NCI-H146 (cell line): ENCODE measurements at regions not wholly inside any gene's neighbourhood (a gene's known extent, or its start where the extent isn't known, plus 50 kb on each side); places are given as distances from the start of the nearest gene placed in this dataset.

Experiments
- DNase-seq: peaks from one replicate; lab custom pipeline; 2025; lab: John Stamatoyannopoulos, UW

- peak; percentile 81 for DNase-seq
Measured at GRCh38 chr9:36728651-36729520, 156.2 kb downstream of the MELK start.

- no peak for DNase-seq
Measured at GRCh38 chr9:36729906-36730305, 157.2 kb downstream of the MELK start.

GRCh38 chr9:36730414-36730813 lies 157.7 kb downstream of the MELK start:
- no peak for DNase-seq

GRCh38 chr9:36731068-36731956 lies 158.6 kb downstream of the MELK start:
- no peak for DNase-seq

GRCh38 chr9:36734737-36735136 lies 162.0 kb downstream of the MELK start:
- DNase-seq: no peak

- no peak for DNase-seq
Measured at GRCh38 chr9:36736648-36737047, 164.0 kb downstream of the MELK start.

- DNase-seq: no peak
Measured at GRCh38 chr9:36738318-36738976, 165.8 kb downstream of the MELK start.

GRCh38 chr9:36739373-36740116 lies 166.8 kb downstream of the MELK start:
- no peak for DNase-seq

- peak; percentile 34 for DNase-seq
Measured at GRCh38 chr9:36742264-36742663, 169.6 kb downstream of the MELK start.

- DNase-seq: peak; percentile 55
Measured at GRCh38 chr9:36744678-36745077, 172.0 kb downstream of the MELK start.

GRCh38 chr9:36745977-36746376 lies 173.3 kb downstream of the MELK start:
- DNase-seq: no peak

- DNase-seq: no peak
Measured at GRCh38 chr9:36746415-36746814, 173.7 kb downstream of the MELK start.

- DNase-seq: no peak
Measured at GRCh38 chr9:36748322-36748899, 175.7 kb downstream of the MELK start.

- no peak for DNase-seq
Measured at GRCh38 chr9:36749461-36749860, 176.8 kb downstream of the MELK start.

- no peak for DNase-seq
Measured at GRCh38 chr9:36750630-36751029, 177.9 kb downstream of the MELK start.

- no peak for DNase-seq
Measured at GRCh38 chr9:36755019-36755418, 182.3 kb downstream of the MELK start.

GRCh38 chr9:36759141-36759540 lies 186.4 kb downstream of the MELK start:
- DNase-seq: no peak

GRCh38 chr9:36759976-36760375 lies 187.3 kb downstream of the MELK start:
- no peak for DNase-seq

- no peak for DNase-seq
Measured at GRCh38 chr9:36760667-36761420, 188.1 kb downstream of the MELK start.

- peak; percentile 27 for DNase-seq
Measured at GRCh38 chr9:36762958-36763357, 190.3 kb downstream of the MELK start.

- DNase-seq: no peak
Measured at GRCh38 chr9:36763778-36764177, 191.1 kb downstream of the MELK start.
